Chondrocyte (in vitro differentiated cells): ENCODE measurements at regions not wholly inside any gene's neighbourhood (a gene's known extent, or its start where the extent isn't known, plus 50 kb on each side); places are given as distances from the start of the nearest gene placed in this dataset.
A peak's percentile ranks its signal among the peaks of the same experiment; 100 is the strongest.

ENCODE experiments used
- DNase-seq: peaks from one replicate; pipeline ENCODE4 v3.0.0; 2021; ENCODE audit warnings: mixed read lengths, low spot score
- H3K27ac Mint-ChIP-seq: one replicate; pipeline ENCODE4 v1.8.0; 2021; ENCODE audit warnings: mild to moderate bottlenecking, moderate library complexity, mixed read lengths; ENCODE audit not compliant: unreplicated experiment
- H3K27me3 Mint-ChIP-seq: 2 replicates; pipeline ENCODE4 v1.8.0; 2021; ENCODE audit warnings: low read depth, mixed read lengths
- H3K36me3 Mint-ChIP-seq: 2 replicates; pipeline ENCODE4 v1.8.0; 2021; ENCODE audit warnings: low read depth, mixed read lengths
- H3K4me1 Mint-ChIP-seq: 2 replicates; pipeline ENCODE4 v1.8.0; 2021; ENCODE audit warnings: low read depth, mild to moderate bottlenecking, mixed read lengths
- H3K4me3 Mint-ChIP-seq: one replicate; pipeline ENCODE4 v1.8.0; 2021; ENCODE audit warnings: mild to moderate bottlenecking, moderate library complexity, mixed read lengths; ENCODE audit not compliant: unreplicated experiment
- H3K9me3 Mint-ChIP-seq: 2 replicates; pipeline ENCODE4 v1.8.0; 2021; ENCODE audit warnings: low read depth, mixed read lengths
- CTCF ChIP-seq: fragments of 200-600 bp; sonication (generic); IDR thresholded peaks from 2 replicates; pipeline ENCODE4 v1.5.0; 2021; ENCODE audit warnings: antibody characterized with exemption, mild to moderate bottlenecking, moderate library complexity

- DNase-seq, result no peak
- Mint-ChIP-seq H3K36me3 (no peaks in the 10 kb centered on the region), H3K9me3 (peaks cover 9% of the 10 kb centered on the region), H3K27ac (no peak overlapping the region), H3K4me3 (no peak overlapping the region), H3K27me3 (no peaks in the 10 kb centered on the region), H3K4me1 (no peaks in the 10 kb centered on the region)
- no peak for TF ChIP-seq CTCF
Measured at GRCh38 chr11:43197379-43197778, 114.4 kb upstream of the API5 start.

DNA sequence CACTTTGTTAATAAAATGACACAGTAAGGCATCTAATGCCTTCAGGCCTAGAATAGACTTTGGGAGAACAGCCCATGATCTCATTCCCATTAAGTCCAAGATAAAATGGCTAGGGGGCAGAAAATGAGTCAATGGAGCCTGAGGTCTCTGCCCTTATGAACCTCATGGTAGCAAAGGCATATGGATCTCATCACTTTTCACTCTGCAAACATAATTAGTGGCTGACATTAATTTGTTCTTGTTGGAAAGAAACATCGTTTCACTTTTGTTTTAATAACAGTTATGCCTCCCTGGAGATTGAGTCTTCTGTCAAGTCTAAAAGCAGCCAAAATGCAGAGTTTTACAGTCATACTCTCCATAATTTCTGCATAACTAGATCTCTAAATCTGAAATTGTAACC is 111.8 kb upstream of the API5 start:
- DNase-seq, result no peak
- H3K9me3 Mint-ChIP-seq, result peaks cover 19% of the 10 kb centered on the region
- no peak for TF ChIP-seq CTCF
- H3K27ac Mint-ChIP-seq, result no peak overlapping the region
- H3K36me3 Mint-ChIP-seq, result no peaks in the 10 kb centered on the region
- H3K4me1 Mint-ChIP-seq, result no peaks in the 10 kb centered on the region
- no peaks in the 10 kb centered on the region for H3K27me3 Mint-ChIP-seq
- no peak overlapping the region for H3K4me3 Mint-ChIP-seq

- H3K27me3 Mint-ChIP-seq, result no peaks in the 10 kb centered on the region
- no peak overlapping the region for H3K27ac Mint-ChIP-seq
- no peak for TF ChIP-seq CTCF
- H3K9me3 Mint-ChIP-seq, result peaks cover 37% of the 10 kb centered on the region
- no peak overlapping the region for H3K4me3 Mint-ChIP-seq
- H3K4me1 Mint-ChIP-seq, result no peaks in the 10 kb centered on the region
- peak; percentile 73 for DNase-seq
- no peaks in the 10 kb centered on the region for H3K36me3 Mint-ChIP-seq
Measured at GRCh38 chr11:43212279-43212678, 99.5 kb upstream of the API5 start.

GRCh38 chr11:43214471-43214870 is 97.3 kb upstream of the API5 start:
- no peaks in the 10 kb centered on the region for H3K4me1 Mint-ChIP-seq
- no peak for DNase-seq
- TF ChIP-seq CTCF, result no peak
- H3K4me3 Mint-ChIP-seq, result no peak overlapping the region
- H3K9me3 Mint-ChIP-seq, result peaks cover 20% of the 10 kb centered on the region
- no peaks in the 10 kb centered on the region for H3K36me3 Mint-ChIP-seq
- no peaks in the 10 kb centered on the region for H3K27me3 Mint-ChIP-seq
- no peak overlapping the region for H3K27ac Mint-ChIP-seq

DNA sequence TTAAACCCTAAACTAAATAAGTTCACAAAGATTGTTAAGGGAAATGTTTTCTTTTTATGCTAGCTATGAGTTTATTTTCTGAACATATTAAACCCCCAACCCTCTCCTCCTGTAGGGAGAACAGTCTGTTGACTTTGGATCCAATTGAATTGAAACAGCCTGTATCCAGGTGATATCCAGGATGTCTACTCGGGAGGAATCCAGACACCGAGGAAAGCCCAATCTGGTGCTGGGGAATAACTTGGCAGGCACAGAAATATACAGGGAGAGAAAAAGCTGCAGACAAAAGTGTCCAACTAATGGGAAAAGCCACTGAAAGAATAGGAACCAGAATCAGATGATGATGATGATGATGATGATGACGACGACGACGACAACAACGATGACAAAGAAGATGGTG is 93.9 kb upstream of the API5 start:
- TF ChIP-seq CTCF, result no peak
- Mint-ChIP-seq H3K27me3 (no peaks in the 10 kb centered on the region), H3K36me3 (no peaks in the 10 kb centered on the region)

More for the DNA sequence above, 93.9 kb upstream of the API5 start:
- Mint-ChIP-seq H3K4me3 (no peak overlapping the region), H3K27ac (no peak overlapping the region), H3K4me1 (no peaks in the 10 kb centered on the region), H3K9me3 (no peaks in the 10 kb centered on the region)
- DNase-seq, result no peak
